Endothelial cell of umbilical vein (primary cell): ENCODE measurements at regions not wholly inside any gene's neighbourhood (a gene's known extent, or its start where the extent isn't known, plus 50 kb on each side); places are given as distances from the start of the nearest gene placed in this dataset.

Experiments used
- FOS ChIP-seq: IDR thresholded peaks from 2 replicates; pipeline ENCODE4 v1.6.1; 2011; ENCODE audit warnings: mild to moderate bottlenecking, low read length, moderate library complexity, borderline replicate concordance; ENCODE audit not compliant: insufficient read depth
- JUN ChIP-seq: IDR thresholded peaks from 2 replicates; pipeline ENCODE4 v1.6.1; 2011; ENCODE audit warnings: borderline replicate concordance, low read depth; ENCODE audit not compliant: insufficient read length, insufficient read depth
- MYC ChIP-seq: IDR thresholded peaks from one replicate; pipeline ENCODE4 v1.6.1; 2011; ENCODE audit warnings: mild to moderate bottlenecking, low read depth, low read length
- POLR2A ChIP-seq: IDR thresholded peaks from 2 replicates; pipeline ENCODE4 v1.6.1; 2012; ENCODE audit warnings: low read depth, mild to moderate bottlenecking, control low read depth, low read length
- POLR2AphosphoS5 ChIP-seq: IDR thresholded peaks from 2 replicates; pipeline ENCODE4 v1.6.1; 2012; ENCODE audit warnings: low read depth, mild to moderate bottlenecking, control low read depth, low read length, moderate library complexity; ENCODE audit not compliant: insufficient read depth
- TF ChIP-seq, protein P1 (sequence below), 2 donors: IDR thresholded peaks; 1 replicate in 1 of 2; 2 replicates in 1 of 2; pipeline ENCODE4 v1.5.1; 2011; ENCODE audit warnings: low read length in 2 of 2, mild to moderate bottlenecking in 2 of 2, moderate library complexity in 2 of 2, control low read depth in 1 of 2, inconsistent platforms in 1 of 2, low read depth in 1 of 2; ENCODE audit not compliant: insufficient read depth in 1 of 2; ENCODE audit errors: extremely low read depth in 1 of 2
- TF ChIP-seq, protein P2 (sequence below): IDR thresholded peaks from 2 replicates; pipeline ENCODE4 v1.6.1; 2011; ENCODE audit not compliant: insufficient read depth, insufficient read length

DNA sequence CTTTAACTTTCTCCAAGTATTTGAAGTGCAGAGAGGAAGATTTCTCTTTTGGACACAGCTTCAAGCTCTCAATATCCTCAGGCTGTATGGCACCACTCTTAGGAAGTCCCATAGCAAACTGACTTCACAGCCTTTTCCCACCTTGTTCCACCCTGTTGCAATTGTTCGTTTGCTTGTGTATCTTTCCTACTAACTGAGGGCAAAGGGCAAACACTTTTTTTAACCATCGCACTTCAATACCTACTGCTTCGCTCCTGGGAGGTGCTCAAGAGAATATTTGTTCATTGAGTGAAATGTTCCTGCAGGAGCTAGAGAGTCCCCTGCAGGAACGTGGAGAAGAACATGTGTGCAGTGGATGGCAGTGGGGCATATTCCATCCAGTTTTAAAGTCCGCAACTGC lies 638.6 kb downstream of the BCOR start:
- TF ChIP-seq, protein P1, sequence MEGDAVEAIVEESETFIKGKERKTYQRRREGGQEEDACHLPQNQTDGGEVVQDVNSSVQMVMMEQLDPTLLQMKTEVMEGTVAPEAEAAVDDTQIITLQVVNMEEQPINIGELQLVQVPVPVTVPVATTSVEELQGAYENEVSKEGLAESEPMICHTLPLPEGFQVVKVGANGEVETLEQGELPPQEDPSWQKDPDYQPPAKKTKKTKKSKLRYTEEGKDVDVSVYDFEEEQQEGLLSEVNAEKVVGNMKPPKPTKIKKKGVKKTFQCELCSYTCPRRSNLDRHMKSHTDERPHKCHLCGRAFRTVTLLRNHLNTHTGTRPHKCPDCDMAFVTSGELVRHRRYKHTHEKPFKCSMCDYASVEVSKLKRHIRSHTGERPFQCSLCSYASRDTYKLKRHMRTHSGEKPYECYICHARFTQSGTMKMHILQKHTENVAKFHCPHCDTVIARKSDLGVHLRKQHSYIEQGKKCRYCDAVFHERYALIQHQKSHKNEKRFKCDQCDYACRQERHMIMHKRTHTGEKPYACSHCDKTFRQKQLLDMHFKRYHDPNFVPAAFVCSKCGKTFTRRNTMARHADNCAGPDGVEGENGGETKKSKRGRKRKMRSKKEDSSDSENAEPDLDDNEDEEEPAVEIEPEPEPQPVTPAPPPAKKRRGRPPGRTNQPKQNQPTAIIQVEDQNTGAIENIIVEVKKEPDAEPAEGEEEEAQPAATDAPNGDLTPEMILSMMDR (IDR thresholded peaks at IDR 0.05; ENCODE audit: extremely low read depth in 1 of 2, insufficient read depth in 1 of 2, low read depth in 1 of 2, low read length in 2 of 2) = no peak
- TF ChIP-seq POLR2A = no peak
- TF ChIP-seq MYC = no peak
- TF ChIP-seq, protein P2, sequence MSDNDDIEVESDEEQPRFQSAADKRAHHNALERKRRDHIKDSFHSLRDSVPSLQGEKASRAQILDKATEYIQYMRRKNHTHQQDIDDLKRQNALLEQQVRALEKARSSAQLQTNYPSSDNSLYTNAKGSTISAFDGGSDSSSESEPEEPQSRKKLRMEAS = no peak
- no peak for TF ChIP-seq POLR2AphosphoS5
- TF ChIP-seq JUN = no peak
- no peak for TF ChIP-seq FOS
